BLaER1 treated with 17β-estradiol and CSF1 and Interleukin-3, amounts not matched to agents 10 nM and 100 nM (cell line): ENCODE measurements at regions not wholly inside any gene's neighbourhood (a gene's known extent, or its start where the extent isn't known, plus 50 kb on each side); places are given as distances from the start of the nearest gene placed in this dataset.

Experiments used
- H3K27ac ChIP-seq, 11 experiments: shearing (Covaris generic); formaldehyde crosslinking; 2 replicates each; pipeline ENCODE4 v1.8.1; 2022
- H3K27me3 ChIP-seq, 11 experiments: shearing (Covaris generic); formaldehyde crosslinking; 2 replicates each; pipeline ENCODE4 v1.8.1; 2022
- H3K36me3 ChIP-seq, 11 experiments: shearing (Covaris generic); formaldehyde crosslinking; 2 replicates each; pipeline ENCODE4 v1.8.1; 2022
- H3K4me1 ChIP-seq, 10 experiments: shearing (Covaris generic); formaldehyde crosslinking; 2 replicates each; pipeline ENCODE4 v1.8.1; 2022
- H3K4me2 ChIP-seq, 11 experiments: shearing (Covaris generic); formaldehyde crosslinking; 2 replicates each; pipeline ENCODE4 v1.8.1; 2022
- H3K4me3 ChIP-seq, 10 experiments: shearing (Covaris generic); formaldehyde crosslinking; 2 replicates each; pipeline ENCODE4 v1.8.1; 2022
- H3K9ac ChIP-seq, 11 experiments: shearing (Covaris generic); formaldehyde crosslinking; 2 replicates each; pipeline ENCODE4 v1.8.1; 2022
- H3K9me3 ChIP-seq, 11 experiments: shearing (Covaris generic); formaldehyde crosslinking; replicated peaks in 1 of 11; 2 replicates each; pipeline ENCODE4 v1.8.1; 2022
- H4K20me1 ChIP-seq, 11 experiments: shearing (Covaris generic); formaldehyde crosslinking; 2 replicates each; pipeline ENCODE4 v1.8.1; 2022
- Cebpa-rat ChIP-seq, 11 experiments: shearing (Covaris generic); IDR thresholded peaks; 2 replicates each; pipeline ENCODE4 v1.8.1; 2022

- no peak overlapping the region for H3K9ac ChIP-seq
- H3K4me1 ChIP-seq, result no peaks in the 10 kb centered on the region
- no peak overlapping the region for H3K4me2 ChIP-seq
- H3K4me3 ChIP-seq, result no peak overlapping the region
- TF ChIP-seq Cebpa-rat (IDR thresholded peaks at IDR 0.05), result no peak
- no peak overlapping the region for H3K27ac ChIP-seq
- no peaks in the 10 kb centered on the region for H3K36me3 ChIP-seq
- no peaks in the 10 kb centered on the region for H3K27me3 ChIP-seq
- peaks cover 18 to 27% (median 21%) of the 10 kb centered on the region in 11 experiments for H3K9me3 ChIP-seq
- H4K20me1 ChIP-seq, result no peaks in the 10 kb centered on the region
Measured at GRCh38 chr16:73923951-73924350, 372.7 kb upstream of the PSMD7 start.

GRCh38 chr16:73921295-73921694, 375.3 kb upstream of the PSMD7 start:
- Histone ChIP-seq H3K4me1 (no peaks in the 10 kb centered on the region), H4K20me1 (no peaks in the 10 kb centered on the region), H3K27me3 (no peaks in the 10 kb centered on the region), H3K4me2 (no peak overlapping the region), H3K9me3 (peaks cover under 1 to 10% (median 4%) of the 10 kb centered on the region in 11 experiments; a peak in 15 of 22 replicates), H3K36me3 (no peaks in the 10 kb centered on the region), H3K27ac (no peak overlapping the region), H3K4me3 (no peak overlapping the region), H3K9ac (no peak overlapping the region)
- TF ChIP-seq Cebpa-rat (IDR thresholded peaks at IDR 0.05), result peak in 3 of 11 experiments; percentile 22 to 53 (median 41); a peak in 2 of 22 replicates

GRCh38 chr16:73916829-73917594, 379.6 kb upstream of the PSMD7 start:
- Histone ChIP-seq H3K27ac (no peak overlapping the region), H3K27me3 (no peaks in the 10 kb centered on the region), H3K9me3 (0 out of 22 replicates have a peak, but pooled peaks cover 0 to 4% (median 0%) of the 10 kb centered on the region in 11 experiments), H3K4me3 (no peak overlapping the region), H3K9ac (no peak overlapping the region), H3K4me1 (no peaks in the 10 kb centered on the region), H3K4me2 (no peak overlapping the region), H3K36me3 (no peaks in the 10 kb centered on the region), H4K20me1 (no peaks in the 10 kb centered on the region)
- TF ChIP-seq Cebpa-rat (IDR thresholded peaks at IDR 0.05), result no peak

- Histone ChIP-seq H3K36me3 (no peaks in the 10 kb centered on the region), H4K20me1 (no peaks in the 10 kb centered on the region), H3K27ac (no peak overlapping the region), H3K4me2 (no peak overlapping the region), H3K9me3 (0 out of 22 replicates have a peak, but pooled peaks cover 0 to 4% (median 0%) of the 10 kb centered on the region in 11 experiments), H3K4me3 (no peak overlapping the region), H3K27me3 (no peaks in the 10 kb centered on the region), H3K9ac (no peak overlapping the region), H3K4me1 (no peaks in the 10 kb centered on the region)
- no peak for TF ChIP-seq Cebpa-rat (IDR thresholded peaks at IDR 0.05)
Measured at GRCh38 chr16:73915935-73916334, 380.7 kb upstream of the PSMD7 start.

DNA sequence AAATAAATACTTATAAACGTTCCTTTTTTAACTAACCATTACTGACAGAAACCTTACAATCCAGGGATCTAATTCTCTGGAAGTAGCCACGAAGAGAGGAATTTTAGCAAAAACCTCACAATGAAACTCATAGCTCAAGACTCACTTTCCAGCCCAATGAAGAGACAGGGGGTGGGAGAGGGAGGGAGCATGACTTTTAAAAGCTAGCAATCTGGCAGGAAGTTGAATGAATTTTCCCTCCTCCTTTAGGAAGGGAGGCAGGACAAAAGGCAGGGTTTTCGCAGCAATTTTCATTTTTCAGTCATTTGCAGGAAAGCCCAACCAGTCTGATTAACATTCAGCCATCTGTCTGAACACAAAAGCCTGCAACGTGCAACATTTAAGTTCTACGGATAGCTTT, 381.5 kb upstream of the PSMD7 start:
- no peaks in the 10 kb centered on the region for H3K36me3 ChIP-seq
- no peaks in the 10 kb centered on the region for H4K20me1 ChIP-seq
- no peak overlapping the region for H3K4me2 ChIP-seq
- no peaks in the 10 kb centered on the region for H3K9me3 ChIP-seq
- H3K27me3 ChIP-seq, result no peaks in the 10 kb centered on the region
- no peak for TF ChIP-seq Cebpa-rat (IDR thresholded peaks at IDR 0.05)
- H3K27ac ChIP-seq, result no peak overlapping the region
- no peak overlapping the region for H3K9ac ChIP-seq
- H3K4me3 ChIP-seq, result no peak overlapping the region
- H3K4me1 ChIP-seq, result no peaks in the 10 kb centered on the region

- no peak overlapping the region for H3K27ac ChIP-seq
- TF ChIP-seq Cebpa-rat (IDR thresholded peaks at IDR 0.05), result no peak
- no peaks in the 10 kb centered on the region for H3K4me1 ChIP-seq
- no peaks in the 10 kb centered on the region for H3K9me3 ChIP-seq
- no peaks in the 10 kb centered on the region for H4K20me1 ChIP-seq
- H3K4me3 ChIP-seq, result no peak overlapping the region
- H3K4me2 ChIP-seq, result no peak overlapping the region
- H3K27me3 ChIP-seq, result no peaks in the 10 kb centered on the region
- H3K36me3 ChIP-seq, result no peaks in the 10 kb centered on the region
- no peak overlapping the region for H3K9ac ChIP-seq
Measured at GRCh38 chr16:73912850-73913249, 383.8 kb upstream of the PSMD7 start.

- Histone ChIP-seq H4K20me1 (no peaks in the 10 kb centered on the region), H3K27me3 (no peaks in the 10 kb centered on the region)
Measured at GRCh38 chr16:73912281-73912680, 384.3 kb upstream of the PSMD7 start.

DNA sequence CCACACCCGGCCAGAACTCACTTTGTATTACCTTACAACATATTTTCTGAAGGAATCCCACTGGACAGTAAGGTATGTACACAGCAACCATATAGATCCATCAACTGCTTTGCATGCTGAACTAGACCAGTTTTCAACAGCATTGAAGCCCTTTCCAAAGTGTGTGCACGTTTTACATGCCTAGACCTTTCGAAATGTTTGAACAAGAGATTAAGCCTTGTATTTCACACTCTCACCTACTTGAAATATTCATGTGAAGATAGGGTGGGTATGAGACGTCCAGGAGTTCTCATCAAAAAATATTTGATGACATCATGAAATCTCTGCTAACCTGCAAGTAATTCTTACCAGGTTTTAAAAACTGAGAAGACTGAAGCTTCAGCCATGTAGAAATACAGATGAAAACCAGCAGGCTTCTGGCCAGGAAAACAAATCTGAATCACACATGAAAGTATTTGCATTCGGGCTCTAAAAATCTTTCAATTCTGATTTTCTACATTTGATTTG, 387.0 kb upstream of the PSMD7 start:
- H3K27me3 ChIP-seq, result no peaks in the 10 kb centered on the region
- no peak overlapping the region for H3K27ac ChIP-seq
- H3K9me3 ChIP-seq, result no peaks in the 10 kb centered on the region
- H3K4me3 ChIP-seq, result no peak overlapping the region
- no peaks in the 10 kb centered on the region for H3K4me1 ChIP-seq
- no peak overlapping the region for H3K9ac ChIP-seq
- H4K20me1 ChIP-seq, result no peaks in the 10 kb centered on the region
- TF ChIP-seq Cebpa-rat (IDR thresholded peaks at IDR 0.05), result no peak
- H3K4me2 ChIP-seq, result no peak overlapping the region
- H3K36me3 ChIP-seq, result no peaks in the 10 kb centered on the region

More at GRCh38 chr16:73912281-73912680, 384.3 kb upstream of the PSMD7 start:
- Histone ChIP-seq H3K9me3 (no peaks in the 10 kb centered on the region), H3K9ac (no peak overlapping the region), H3K4me1 (no peaks in the 10 kb centered on the region), H3K4me2 (no peak overlapping the region), H3K4me3 (no peak overlapping the region), H3K36me3 (no peaks in the 10 kb centered on the region), H3K27ac (no peak overlapping the region)
- no peak for TF ChIP-seq Cebpa-rat (IDR thresholded peaks at IDR 0.05)

- peaks cover 4 to 15% (median 5%) of the 10 kb centered on the region in 10 experiments; a peak in 9 of 20 replicates for H3K4me1 ChIP-seq
- peak overlapping the region in 2 of 10 experiments; percentile 13 to 26; a peak in 2 of 20 replicates for H3K4me3 ChIP-seq
- H3K27ac ChIP-seq, result no peak overlapping the region
- no peak for TF ChIP-seq Cebpa-rat (IDR thresholded peaks at IDR 0.05)
- H3K36me3 ChIP-seq, result no peaks in the 10 kb centered on the region
- H4K20me1 ChIP-seq, result no peaks in the 10 kb centered on the region
- no peaks in the 10 kb centered on the region for H3K27me3 ChIP-seq
- H3K9me3 ChIP-seq, result no peaks in the 10 kb centered on the region
- H3K9ac ChIP-seq, result peak overlapping the region in 3 of 11 experiments; percentile 11 to 38 (median 15); a peak in 2 of 22 replicates
- peak overlapping the region in 10 of 11 experiments; percentile 3 to 65 (median 34); a peak in 15 of 22 replicates for H3K4me2 ChIP-seq
Measured at GRCh38 chr16:73891129-73891542, 405.5 kb upstream of the PSMD7 start.
